CD4-positive, alpha-beta T cell treated with Interleukin-6 at 100 ng/mL for 8 hours (primary cell): ENCODE measurements at regions not wholly inside any gene's neighbourhood (a gene's known extent, or its start where the extent isn't known, plus 50 kb on each side); places are given as distances from the start of the nearest gene placed in this dataset.

Experiments
- DNase-seq: peaks from one replicate; pipeline ENCODE4 v3.0.0-alpha.2; 2020; ENCODE audit warnings: mixed read lengths, low spot score

DNA sequence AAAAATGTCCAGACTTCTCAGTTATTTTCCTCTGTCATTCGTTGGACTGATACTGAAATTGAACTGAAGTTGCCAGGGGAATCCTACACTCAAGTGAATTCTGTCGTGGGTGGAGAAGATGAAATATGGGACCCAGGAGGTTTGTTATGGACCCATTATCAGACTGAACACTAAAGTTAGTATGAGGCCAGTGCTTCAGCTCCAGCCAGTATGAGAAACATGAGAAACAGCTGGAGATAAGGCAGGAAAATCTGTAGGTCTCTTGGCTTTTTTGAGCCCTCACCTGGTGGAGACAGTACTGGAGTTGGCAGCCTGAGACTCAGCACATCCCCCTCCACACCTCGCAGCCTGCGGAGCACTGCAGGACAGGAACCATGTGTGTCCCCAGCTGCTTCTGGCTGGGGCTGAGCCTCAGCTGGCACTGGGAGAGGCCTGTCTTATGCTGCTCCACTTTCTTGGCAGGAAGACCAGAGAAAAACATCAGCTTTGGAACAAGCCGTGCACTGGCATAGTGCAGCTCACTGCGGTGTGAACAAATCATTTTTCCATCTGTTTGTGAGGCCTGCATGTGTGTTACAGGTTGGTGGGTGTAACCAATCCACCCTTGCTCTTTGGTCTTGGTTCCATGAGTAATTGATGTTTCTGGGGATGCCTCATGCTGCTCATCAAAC lies 641.0 kb downstream of the FGF9 start:
- DNase-seq, result no peak

DNA sequence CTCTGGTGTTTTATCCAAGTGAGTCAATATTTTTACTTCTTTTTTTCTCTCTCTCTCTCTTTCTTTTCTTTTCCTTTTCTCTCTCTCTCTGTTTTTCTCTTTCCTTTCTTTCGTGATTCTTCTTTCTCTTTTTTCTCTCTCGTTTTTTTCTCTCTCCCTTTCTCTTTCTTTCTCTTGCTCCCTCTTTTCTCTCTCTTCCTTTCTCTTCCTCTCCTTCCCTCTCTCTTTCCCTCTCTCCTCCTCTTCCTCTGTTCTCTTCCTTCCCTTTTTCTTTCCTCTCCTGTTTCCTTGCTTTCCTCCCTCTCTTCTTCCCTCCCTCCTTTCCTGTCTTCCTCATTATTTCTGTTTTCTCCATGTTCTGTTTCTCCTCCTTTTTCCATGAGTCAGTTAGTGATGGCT lies 641.5 kb downstream of the FGF9 start:
- no peak for DNase-seq

DNA sequence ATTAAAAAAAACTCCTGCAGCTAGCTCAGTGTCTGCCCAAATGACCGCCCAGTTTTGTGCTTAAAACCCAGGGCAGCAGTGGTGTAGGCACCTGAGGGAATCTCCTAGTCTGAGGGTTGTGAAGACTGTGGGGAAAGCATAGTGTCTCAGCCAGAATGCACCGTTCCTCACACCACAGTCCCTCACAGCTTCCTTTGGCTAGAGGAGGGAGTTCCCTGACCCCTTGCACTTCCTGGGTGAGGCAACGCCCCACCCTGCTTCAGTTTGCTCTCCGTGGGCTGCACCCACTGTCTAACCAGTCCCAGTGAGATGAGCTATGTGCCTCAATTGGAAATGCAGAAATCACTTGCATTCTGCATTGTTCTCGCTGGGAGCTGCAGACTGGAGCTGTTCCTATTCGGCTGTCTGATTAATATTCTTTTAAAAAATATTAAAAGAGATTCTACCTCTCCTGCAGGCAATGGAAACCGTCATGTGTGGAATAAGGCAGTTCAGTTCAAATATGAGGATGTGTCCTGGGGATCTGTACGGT lies 645.7 kb downstream of the FGF9 start:
- no peak for DNase-seq

DNA sequence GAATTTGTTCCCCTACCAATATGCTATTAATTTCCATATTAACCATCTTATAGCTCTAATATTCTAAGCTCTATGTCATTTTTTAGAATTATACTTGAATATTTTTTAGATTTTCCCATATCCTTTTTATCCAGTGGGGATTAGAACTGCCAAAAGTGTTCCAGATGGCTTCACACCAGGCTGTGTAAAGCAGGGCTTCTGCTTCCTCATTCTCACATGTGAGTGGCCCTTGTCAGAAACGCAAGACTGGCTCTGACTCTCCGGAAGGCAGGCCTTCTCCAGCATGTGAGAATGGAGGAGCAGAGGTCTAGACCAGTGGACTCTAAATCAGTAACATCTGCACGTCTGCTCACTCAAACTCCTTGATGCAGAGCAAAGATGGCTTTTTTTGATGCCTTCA lies 650.1 kb downstream of the FGF9 start:
- DNase-seq, result no peak

DNA sequence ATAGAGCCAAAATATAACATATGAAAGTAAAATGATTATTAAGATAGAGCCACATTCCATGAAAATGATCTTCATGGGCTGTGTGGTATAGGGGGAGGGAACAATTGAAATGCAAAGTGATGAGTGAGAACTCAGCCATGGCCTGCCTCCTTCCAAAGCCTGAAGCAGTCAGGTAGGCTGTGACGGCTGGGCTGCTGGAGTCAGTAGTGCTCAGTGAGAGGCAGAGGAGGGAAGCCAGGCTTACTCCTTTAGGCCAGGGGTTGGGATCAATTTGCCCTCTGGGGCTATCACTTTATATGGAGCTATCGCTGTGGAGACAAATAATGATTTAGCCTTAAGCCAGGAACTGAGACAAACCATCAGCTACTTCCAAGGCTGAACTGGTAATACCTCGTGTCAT lies 654.9 kb downstream of the FGF9 start:
- DNase-seq, result no peak

DNA sequence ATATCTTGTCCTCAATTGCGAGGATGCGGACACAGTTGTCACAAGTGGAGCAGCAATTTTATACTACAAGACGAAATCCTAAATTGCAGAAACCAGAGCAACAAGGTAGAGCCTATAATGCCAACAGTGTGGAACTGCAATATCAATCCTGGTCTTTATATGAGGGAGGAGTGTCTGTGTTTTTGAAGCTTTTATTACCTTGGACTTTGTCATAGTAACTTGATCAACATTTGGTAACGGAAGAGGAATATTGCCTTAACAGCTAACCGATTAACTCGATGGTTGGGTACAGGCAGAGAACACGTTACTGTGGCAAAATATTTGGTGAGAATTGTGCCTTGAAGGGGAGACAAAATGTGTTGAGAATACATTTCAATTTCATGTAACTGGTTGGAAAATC lies 661.5 kb downstream of the FGF9 start:
- DNase-seq, result no peak

DNA sequence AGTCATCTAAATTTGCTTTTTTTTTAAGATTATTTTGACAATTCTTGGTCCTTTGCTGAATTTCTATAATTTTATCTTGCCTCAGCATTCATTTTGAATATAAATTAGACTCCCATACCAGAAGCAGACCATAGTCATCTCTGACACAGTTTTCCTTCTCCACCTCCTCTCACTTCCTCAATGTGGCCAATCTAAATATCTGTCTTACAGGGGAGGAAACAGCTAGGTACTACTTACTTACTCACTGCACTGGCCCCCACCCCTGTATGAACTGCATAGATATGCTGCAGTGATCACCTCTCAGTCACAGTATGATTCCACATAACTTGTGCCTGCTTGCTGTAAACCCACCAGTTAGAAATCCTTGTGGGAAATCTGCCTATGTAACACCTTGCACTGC lies 665.6 kb downstream of the FGF9 start:
- no peak for DNase-seq

DNA sequence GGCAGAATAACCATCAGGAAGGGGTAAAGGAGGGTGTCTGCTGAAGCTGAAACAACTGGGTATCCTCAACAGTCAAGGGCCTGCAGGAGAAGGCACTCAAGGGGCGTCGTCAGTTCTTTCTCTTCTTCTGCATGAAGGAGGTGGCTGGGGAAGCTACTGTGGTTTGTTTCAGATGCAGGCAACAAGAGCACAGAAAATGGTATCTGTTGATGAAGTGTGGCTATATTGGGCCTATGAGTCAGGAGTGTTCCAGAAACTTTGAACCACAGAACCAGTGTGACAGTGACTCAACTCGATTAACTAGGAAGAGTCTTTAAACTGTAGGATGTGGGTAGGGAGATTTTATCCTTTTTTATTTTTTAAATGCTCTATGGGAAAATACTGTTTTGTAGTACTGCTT lies 686.3 kb downstream of the FGF9 start:
- no peak for DNase-seq

DNA sequence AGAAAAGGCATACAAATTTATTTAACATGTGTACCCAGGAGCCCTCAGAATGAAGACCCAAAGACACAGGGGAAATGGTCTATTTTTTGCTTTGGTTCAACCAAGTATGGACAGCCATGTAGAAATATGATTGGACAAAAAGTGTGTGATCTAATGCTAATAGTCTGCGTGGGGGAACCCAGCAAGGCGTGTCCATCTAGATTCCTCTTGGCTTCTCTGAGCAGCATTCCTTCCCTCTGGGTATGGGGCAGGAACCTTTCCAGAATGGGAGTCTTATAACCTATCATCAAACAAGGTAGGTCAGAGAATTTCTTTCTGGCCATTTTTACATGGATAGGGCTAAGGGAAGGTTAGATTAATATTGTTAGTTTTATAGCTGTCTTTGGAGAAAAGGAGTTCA lies 698.2 kb downstream of the FGF9 start:
- DNase-seq, result no peak

DNA sequence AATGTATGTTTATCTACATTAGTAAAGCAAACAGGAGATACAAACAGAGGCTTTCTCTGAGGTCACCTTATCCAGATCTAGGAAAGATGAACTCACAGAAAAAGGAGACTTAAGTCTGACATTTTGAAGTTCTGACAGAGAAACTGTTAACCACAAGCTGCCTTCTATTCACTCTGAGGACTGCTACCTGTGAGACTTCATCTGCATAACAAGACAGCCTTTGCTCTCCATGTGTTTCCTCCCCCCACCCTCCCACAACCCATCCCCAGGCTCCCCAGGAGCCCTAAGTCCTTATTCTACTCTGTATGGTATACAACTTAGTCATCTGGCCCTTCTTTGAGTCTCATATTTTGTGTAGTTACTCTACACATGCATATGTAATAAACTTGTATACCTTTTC lies 699.0 kb downstream of the FGF9 start:
- DNase-seq, result no peak

DNA sequence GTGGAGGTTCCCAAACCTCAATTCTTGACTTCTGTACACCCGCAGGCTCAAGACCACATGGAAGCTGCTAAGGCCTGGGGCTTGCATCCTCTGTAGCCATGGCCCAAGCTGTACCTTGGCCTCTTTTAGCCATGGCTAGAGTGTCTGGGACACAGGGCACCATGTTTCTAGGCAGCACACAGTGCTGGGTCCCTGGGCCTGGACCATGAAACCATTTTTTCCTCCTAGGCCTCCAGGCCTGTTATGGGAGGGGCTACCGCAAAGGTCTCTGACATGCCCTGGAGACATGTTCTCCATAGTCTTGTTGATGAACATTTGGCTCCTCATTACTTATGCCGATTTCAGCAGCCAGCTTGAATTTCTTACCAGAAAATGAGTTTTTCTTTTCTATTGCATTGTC lies 701.4 kb downstream of the FGF9 start:
- no peak for DNase-seq

DNA sequence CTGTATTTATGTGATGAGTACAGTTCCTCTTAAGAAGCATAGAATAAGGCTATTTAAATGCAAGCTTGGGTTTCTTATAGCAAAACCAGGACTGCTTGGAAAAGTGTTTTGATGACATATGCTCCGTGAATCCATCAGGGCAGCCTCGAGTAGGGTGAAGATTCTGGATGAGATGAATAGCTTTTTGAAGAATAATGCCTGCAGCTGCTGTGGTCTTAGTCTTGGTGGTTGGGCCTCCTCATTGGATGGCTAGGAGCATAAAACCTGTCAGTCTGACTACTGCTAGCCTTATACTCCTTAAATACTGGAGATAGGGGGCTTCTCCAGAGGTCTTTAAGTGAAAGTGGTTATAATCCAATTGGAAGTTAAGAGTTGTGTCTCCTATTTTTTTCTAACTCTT lies 704.3 kb downstream of the FGF9 start:
- no peak for DNase-seq

DNA sequence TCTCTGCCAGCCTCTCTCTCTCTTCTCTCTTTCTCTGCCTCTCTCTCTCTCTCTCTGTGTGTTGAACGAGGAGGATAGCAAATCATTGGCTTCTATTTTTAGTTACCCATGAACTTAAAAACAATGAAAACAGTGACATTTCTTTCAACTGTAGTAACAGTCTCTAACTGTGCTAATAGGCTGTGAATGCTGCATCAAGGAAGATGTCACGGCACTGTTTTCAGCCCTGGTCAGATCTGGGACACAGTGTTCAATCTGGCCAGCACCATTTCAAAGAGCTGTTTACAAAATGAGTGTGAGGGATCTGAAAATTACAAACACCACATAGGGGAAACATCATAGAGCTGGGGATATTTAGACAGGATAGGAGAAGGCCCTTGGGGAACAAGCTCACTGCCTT lies 717.0 kb downstream of the FGF9 start:
- DNase-seq, result no peak

DNA sequence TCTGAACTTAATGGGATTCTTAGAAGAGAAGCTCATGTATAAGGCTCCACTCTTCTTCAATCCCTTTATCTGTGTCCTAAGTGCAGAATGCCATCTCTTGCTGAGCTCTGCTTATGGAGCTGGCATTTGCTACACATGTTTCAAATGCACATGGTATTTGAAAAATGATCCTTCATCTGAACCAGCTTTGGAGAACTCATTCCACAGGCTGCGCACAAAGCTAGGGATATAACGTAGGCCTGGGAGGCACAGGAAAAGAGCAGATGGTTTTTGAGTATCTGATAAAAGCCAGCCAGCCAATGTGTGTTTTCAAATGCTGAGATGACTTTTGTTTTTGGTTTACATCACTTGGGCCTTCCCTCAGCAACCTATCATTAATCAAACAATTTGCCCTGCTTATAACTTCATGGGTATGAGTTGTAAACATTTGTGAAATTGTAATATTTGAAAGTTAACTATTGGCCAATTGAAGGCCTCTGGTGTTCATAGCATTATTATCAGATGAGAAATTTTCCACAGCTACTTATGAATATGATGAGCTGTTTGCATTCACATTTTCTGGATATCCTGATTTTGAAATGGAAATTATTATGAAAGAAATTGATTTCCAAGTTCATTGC lies 729.0 kb downstream of the FGF9 start:
- no peak for DNase-seq

DNA sequence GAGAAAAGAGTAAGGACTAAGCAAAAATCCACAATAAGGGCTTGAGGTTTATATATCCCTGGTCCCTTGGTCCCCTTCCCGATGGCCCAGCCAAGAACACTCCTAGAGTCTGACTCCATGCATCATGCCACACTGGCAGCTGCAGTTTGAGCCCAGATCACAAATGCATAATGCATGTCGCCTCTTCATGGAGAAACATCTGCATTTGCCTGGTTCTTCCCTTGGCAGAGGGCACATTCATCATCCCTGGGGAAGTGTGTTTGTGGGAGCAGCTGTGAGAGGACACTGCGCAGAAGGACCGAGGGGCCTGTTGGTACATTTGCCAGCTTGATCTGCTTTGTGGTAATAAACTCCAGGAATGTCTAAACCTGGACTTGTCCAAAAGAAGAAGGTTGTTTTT lies 731.8 kb downstream of the FGF9 start:
- no peak for DNase-seq

DNA sequence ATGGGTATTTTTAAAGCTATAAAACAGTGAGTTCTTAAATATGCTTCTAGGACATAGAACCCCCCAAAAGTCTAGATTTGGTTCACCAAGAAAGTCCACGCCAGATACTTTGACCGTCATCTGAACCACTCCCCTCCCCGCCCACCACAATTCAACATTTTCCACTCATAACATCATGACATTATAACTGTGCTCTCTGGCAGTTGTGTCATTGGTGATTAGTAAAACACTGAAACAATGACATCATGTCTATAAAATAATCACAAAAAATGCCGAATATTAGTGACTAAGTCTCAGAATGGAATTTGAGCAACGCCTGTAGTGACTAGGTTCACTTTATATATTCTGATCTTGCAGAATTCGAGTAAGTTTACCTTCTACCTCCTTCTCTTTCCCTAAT lies 732.3 kb downstream of the FGF9 start:
- no peak for DNase-seq

DNA sequence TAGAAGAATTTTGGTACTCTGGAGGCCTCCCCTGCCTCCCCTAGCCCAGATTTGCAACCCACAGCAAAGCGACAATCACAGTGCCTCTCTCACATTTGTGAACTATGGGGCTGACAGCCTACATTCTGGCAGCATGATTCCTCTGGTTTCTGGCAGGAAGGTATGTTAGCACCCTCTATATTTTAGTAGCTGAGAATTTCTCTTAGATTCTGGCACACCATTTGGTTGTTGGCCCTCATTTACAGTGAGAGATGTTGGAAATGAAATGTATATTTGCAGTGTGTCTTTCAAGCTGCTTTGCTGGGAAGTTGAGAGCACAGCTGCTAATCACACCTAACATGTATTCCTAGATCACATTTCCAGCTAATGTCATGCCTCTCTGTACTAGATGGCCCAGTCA lies 735.0 kb downstream of the FGF9 start:
- DNase-seq, result no peak

DNA sequence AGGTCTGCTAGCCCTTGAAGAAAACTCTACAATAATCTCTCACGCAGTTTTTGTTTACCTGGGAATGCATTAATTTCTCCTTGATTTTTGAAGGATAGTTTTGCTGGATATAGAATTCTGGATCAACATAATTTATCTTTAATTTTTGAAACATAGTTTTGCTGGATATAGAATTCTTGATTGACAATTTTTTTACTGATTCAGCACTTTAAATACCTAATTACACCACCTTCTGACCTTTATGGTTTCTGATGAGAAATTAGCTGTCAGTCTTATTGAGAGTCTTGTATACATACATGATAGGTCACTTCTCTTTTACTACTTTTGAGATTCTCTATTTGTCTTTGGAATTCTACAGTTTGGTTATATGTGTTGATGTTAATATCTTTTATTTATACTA lies 741.6 kb downstream of the FGF9 start:
- no peak for DNase-seq

DNA sequence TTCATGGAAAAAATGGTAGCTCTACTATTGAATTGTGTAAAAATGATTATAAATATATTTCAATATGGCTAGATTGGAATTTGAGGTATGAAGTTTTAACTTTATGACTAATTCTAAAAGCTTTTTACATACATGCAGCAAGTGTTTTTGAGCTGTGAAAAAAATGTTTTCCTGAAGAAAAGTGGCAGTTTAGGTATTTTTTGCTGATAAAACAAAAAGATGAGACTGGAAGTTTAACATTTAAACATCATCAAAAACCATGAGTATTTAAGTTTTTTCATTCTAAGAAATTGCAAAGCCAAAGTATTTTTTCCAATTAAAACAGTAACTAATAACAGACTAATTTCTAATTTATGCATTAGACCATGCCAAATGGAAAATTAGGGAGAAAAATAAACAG lies 751.1 kb downstream of the FGF9 start:
- DNase-seq, result no peak

DNA sequence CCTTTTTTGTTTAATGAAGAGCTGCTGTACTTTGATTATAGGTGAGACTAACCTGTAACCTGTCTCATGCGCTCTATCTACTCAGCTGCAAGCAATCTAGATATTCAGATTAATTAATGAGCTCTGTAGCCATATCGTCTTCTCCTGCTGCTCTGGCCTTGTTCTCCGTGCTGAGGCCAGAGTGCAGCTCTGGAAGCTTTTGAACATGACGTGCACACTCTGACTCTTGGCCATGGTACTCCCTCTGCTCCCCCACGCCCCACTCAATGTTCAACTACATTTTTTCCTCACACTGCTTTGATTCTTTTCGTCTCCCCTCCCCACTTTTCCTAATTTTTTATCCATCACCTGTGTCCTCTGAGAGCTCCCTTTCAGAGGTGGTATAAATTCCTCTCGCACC lies 751.8 kb downstream of the FGF9 start:
- no peak for DNase-seq

DNA sequence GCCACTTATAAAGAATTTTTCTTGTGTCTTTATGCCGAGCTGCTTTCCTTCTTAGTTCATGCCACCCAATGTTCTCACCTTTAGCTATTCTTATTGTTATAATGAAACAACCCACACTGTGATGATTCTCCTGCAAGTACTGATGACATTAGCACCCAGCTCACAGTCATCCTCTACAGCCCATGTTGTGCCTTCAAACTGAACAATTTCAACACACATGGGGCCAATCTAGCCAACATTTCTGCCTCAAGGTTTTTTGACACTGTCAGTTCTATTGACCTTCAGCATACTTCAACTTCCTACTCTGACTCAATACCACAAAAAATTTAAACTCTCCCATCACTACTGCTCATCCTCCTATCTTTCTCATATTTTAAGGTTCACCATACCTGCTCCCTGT lies 752.4 kb downstream of the FGF9 start:
- DNase-seq, result no peak

DNA sequence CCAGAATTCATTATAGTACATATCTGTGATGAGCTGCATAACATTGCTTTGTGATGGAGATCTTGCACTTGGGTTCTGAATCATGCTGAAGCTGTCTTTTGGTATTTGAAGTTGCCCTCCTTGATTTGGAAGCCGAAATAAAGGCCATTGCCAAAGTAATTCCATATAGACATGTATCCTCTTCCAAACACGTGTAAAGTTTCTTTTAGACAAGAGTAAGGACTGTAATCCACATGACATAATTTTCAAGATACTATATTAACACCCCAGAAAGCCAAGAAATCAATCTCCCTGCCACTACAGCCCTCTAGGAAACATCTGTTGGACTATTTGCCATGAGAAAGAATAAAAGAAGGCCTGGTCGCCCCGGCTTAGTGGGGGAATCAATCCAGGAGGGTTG lies 754.2 kb downstream of the FGF9 start:
- no peak for DNase-seq

DNA sequence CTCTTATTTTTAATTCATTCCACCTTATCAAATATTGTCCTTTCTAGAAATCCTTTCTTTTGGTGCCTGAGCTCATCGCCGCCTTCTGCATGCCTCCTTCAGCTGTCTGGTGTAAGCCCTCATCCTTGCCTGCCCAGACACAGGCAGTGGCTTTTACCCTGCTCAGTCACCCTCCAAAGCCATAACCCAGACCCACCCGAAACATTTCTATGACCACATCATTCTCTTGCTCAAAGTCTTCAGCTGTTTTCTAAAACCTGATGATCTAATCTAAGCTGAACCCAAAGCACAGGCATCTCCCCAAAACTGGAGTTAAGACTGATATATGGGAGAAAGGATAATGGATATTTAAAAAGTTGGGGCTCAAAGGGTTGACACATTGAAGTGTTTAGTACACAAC lies 753.7 kb upstream of the SGCG start:
- no peak for DNase-seq

DNA sequence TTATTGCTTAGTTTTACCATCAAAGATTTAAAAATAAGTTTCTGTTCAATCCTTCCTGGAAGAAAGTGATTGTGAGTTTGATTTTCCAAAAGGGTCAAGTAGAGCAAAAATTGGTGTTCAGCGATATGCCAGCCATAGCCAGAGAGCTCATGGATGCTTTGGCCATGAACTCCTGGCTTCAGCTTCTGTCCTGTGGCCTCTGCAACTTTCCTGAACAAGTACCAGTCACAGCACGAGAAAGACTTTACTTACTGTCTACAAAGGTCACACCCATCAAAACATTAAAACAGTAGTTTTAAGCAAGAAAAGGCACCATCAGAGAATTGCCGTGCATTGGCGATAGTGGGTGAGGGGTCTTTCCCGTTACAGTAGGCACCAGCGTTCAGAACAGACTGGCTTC lies 753.0 kb upstream of the SGCG start:
- DNase-seq, result no peak
